Esophagus muscularis mucosa (tissue), 4 donors: ENCODE measurements at regions not wholly inside any gene's neighbourhood (a gene's known extent, or its start where the extent isn't known, plus 50 kb on each side); places are given as distances from the start of the nearest gene placed in this dataset.

Experiments
- DNase-seq: peaks from one replicate; pipeline ENCODE4 v3.0.0-alpha.2; 2017; ENCODE audit errors: extremely low spot score
- H3K27ac ChIP-seq, 4 donors: fragments of 200-600 bp; sonication (generic); replicated peaks in 1 of 4; 1 replicate in 3 of 4; 2 replicates in 1 of 4; pipeline ENCODE4 v1.5.1; 2016 to 2019; ENCODE audit warnings: mild to moderate bottlenecking in 1 of 4
- H3K27me3 ChIP-seq, 4 donors: fragments of 200-600 bp; sonication (generic); one replicate each; pipeline versions ENCODE4 v1.5.1 to v1.6.0; 2016 to 2019
- H3K36me3 ChIP-seq, 4 donors: fragments of 200-600 bp; sonication (generic); one replicate each; pipeline ENCODE4 v1.5.1; 2016 to 2019
- H3K4me1 ChIP-seq, 4 donors: fragments of 200-600 bp; sonication (generic); one replicate each; pipeline ENCODE4 v1.5.1; 2016 to 2019
- H3K4me3 ChIP-seq, 4 donors: fragments of 200-600 bp; sonication (generic); 1 replicate in 2 of 4; 2 replicates in 2 of 4; pipeline ENCODE4 v1.5.1; 2016 to 2019; ENCODE audit warnings: mild to moderate bottlenecking in 4 of 4, moderate library complexity in 1 of 4
- H3K9me3 ChIP-seq, 4 donors: fragments of 200-600 bp; sonication (generic); 1 replicate in 3 of 4; 2 replicates in 1 of 4; pipeline ENCODE4 v1.5.1; 2016 to 2019
- CTCF ChIP-seq, 3 experiments: fragments of 200-600 bp in 2 of 3; fragments of 450-650 bp in 1 of 3; sonication (generic) in 2 of 3; IDR thresholded peaks; one replicate each; pipeline ENCODE4 v1.5.1; 2017 to 2019; ENCODE audit warnings: antibody characterized with exemption in 3 of 3, mild to moderate bottlenecking in 2 of 3, moderate library complexity in 1 of 3
- EP300 ChIP-seq: sonication (generic); formaldehyde crosslinking; IDR thresholded peaks from one replicate; pipeline ENCODE4 v1.6.1; 2017; ENCODE audit warnings: antibody characterized with exemption
- POLR2A ChIP-seq: fragments of 450-650 bp; IDR thresholded peaks from one replicate; pipeline ENCODE4 v1.6.1; 2017; ENCODE audit warnings: antibody characterized with exemption, moderate library complexity, mild to moderate bottlenecking, low read depth
- POLR2AphosphoS5 ChIP-seq, 2 donors: sonication (generic); formaldehyde crosslinking; IDR thresholded peaks; one replicate each; pipeline ENCODE4 v1.6.1; 2017; ENCODE audit warnings: antibody characterized with exemption in 2 of 2
- WGBS: methylation state at CpG from one replicate; pipeline ENCODE4 v1.1.5; 2018; 5-methylcytosine and 5-hydroxymethylcytosine counted together
- intact Hi-C: fragments of 100-400 bp; cut with DNase I; formaldehyde crosslinking; loops from one replicate; pipeline ENCODE4 v1.15.1; 2023

- intact Hi-C loops = no loop called here
- 70% methylated on average over 14 of the region's 14 CpGs for WGBS
Measured at GRCh38 chr21:43294194-43294902, 125.5 kb downstream of the CRYAA start.

GRCh38 chr21:43292866-43293142 is 124.0 kb downstream of the CRYAA start:
- H3K27ac ChIP-seq = no peak overlapping the region
- no peak overlapping the region for H3K4me3 ChIP-seq
- 68% methylated on average over 2 of the region's 2 CpGs for WGBS
- intact Hi-C loops = no loop called here
- no peaks in the 10 kb centered on the region for H3K36me3 ChIP-seq
- no peak for DNase-seq
- H3K4me1 ChIP-seq = no peaks in the 10 kb centered on the region
- H3K27me3 ChIP-seq = peaks cover 0 to 29% (median 0%) of the 10 kb centered on the region in 4 donors
- H3K9me3 ChIP-seq = peaks cover 0 to 23% (median 17%) of the 10 kb centered on the region in 4 donors
- TF ChIP-seq EP300 (no peak), POLR2A (no peak), CTCF (IDR thresholded peaks at IDR 0.05) (no peak), POLR2AphosphoS5 (IDR thresholded peaks at IDR 0.05) (no peak)

More at GRCh38 chr21:43294194-43294902, 125.5 kb downstream of the CRYAA start:
- H3K27me3 ChIP-seq = peaks cover 0 to 35% (median 0%) of the 10 kb centered on the region in 4 donors
- no peak overlapping the region for H3K4me3 ChIP-seq
- TF ChIP-seq POLR2AphosphoS5 (IDR thresholded peaks at IDR 0.05) = no peak
- TF ChIP-seq POLR2A = no peak
- TF ChIP-seq EP300 = no peak
- no peak for TF ChIP-seq CTCF (IDR thresholded peaks at IDR 0.05)
- H3K9me3 ChIP-seq = peaks cover 0 to 20% (median 13%) of the 10 kb centered on the region in 4 donors
- DNase-seq = no peak
- H3K4me1 ChIP-seq = no peaks in the 10 kb centered on the region
- H3K36me3 ChIP-seq = no peaks in the 10 kb centered on the region
- H3K27ac ChIP-seq = no peak overlapping the region

GRCh38 chr21:43292041-43292865 is 123.4 kb downstream of the CRYAA start:
- Histone ChIP-seq H3K36me3 (no peaks in the 10 kb centered on the region), H3K4me3 (no peak overlapping the region), H3K9me3 (peaks cover 0 to 23% (median 17%) of the 10 kb centered on the region in 4 donors), H3K27me3 (peaks cover 0 to 26% (median 0%) of the 10 kb centered on the region in 4 donors), H3K4me1 (no peaks in the 10 kb centered on the region), H3K27ac (no peak overlapping the region)
- WGBS = 90% methylated on average over 20 of the region's 23 CpGs
- intact Hi-C loops = no loop called here
- TF ChIP-seq POLR2AphosphoS5 (IDR thresholded peaks at IDR 0.05) (no peak), EP300 (no peak), CTCF (IDR thresholded peaks at IDR 0.05) (no peak), POLR2A (no peak)
- no peak for DNase-seq

- no peak overlapping the region for H3K27ac ChIP-seq
- H3K4me3 ChIP-seq = no peak overlapping the region
- no peak for TF ChIP-seq CTCF (IDR thresholded peaks at IDR 0.05)
- TF ChIP-seq POLR2A = no peak
- no peak for TF ChIP-seq EP300
- TF ChIP-seq POLR2AphosphoS5 (IDR thresholded peaks at IDR 0.05) = no peak
- no peaks in the 10 kb centered on the region for H3K36me3 ChIP-seq
- DNase-seq = no peak
- intact Hi-C loops = no loop called here
- H3K4me1 ChIP-seq = no peaks in the 10 kb centered on the region
- peaks cover 0 to 26% (median 0%) of the 10 kb centered on the region in 4 donors for H3K27me3 ChIP-seq
- WGBS = 87% methylated on average over 10 of the region's 14 CpGs
- H3K9me3 ChIP-seq = peaks cover 0 to 23% (median 17%) of the 10 kb centered on the region in 4 donors
Measured at GRCh38 chr21:43291347-43291950, 122.6 kb downstream of the CRYAA start.
